HL-60 (cell line): ENCODE measurements at regions not wholly inside any gene's neighbourhood (a gene's known extent, or its start where the extent isn't known, plus 50 kb on each side); places are given as distances from the start of the nearest gene placed in this dataset.

Source experiments
- DNase-seq, 2 experiments: peaks; one replicate each; pipeline ENCODE4 v3.0.0-alpha.2; 2010 to 2020; ENCODE audit warnings: low read depth in 1 of 2, low spot score in 1 of 2
- H3K27ac ChIP-seq: fragments of 250-450 bp; sonication (Bioruptor Pico); replicated peaks from 2 replicates; pipeline ENCODE4 v1.5.1; 2020; ENCODE audit warnings: mild to moderate bottlenecking, moderate library complexity
- H3K27me3 ChIP-seq: fragments of 250-450 bp; sonication (Bioruptor Pico); 2 replicates; pipeline ENCODE4 v1.5.1; 2021; ENCODE audit warnings: mild to moderate bottlenecking, moderate library complexity; ENCODE audit not compliant: insufficient read depth, poor library complexity, severe bottlenecking
- H3K4me3 ChIP-seq: replicated peaks from 2 replicates; pipeline ENCODE4 v1.5.1; 2011; ENCODE audit warnings: mild to moderate bottlenecking, control low read depth, low read length; ENCODE audit not compliant: insufficient read depth
- CTCF ChIP-seq: IDR thresholded peaks from one replicate; pipeline ENCODE4 v1.5.1; 2011; ENCODE audit warnings: low read length, control low read depth, inconsistent platforms; ENCODE audit not compliant: insufficient read depth
- GABPA ChIP-seq: IDR thresholded peaks from 2 replicates; pipeline ENCODE4 v1.6.1; 2012; ENCODE audit warnings: low read depth
- POLR2AphosphoS5 ChIP-seq: IDR thresholded peaks from 2 replicates; pipeline ENCODE4 v1.6.1; 2012; ENCODE audit warnings: low read depth
- SPI1 ChIP-seq: IDR thresholded peaks from 2 replicates; pipeline ENCODE4 v1.6.1; 2012; ENCODE audit warnings: low read depth, mild to moderate bottlenecking, borderline replicate concordance
- TF ChIP-seq, protein P1 (sequence below): IDR thresholded peaks from 2 replicates; pipeline ENCODE4 v1.6.1; 2012; ENCODE audit warnings: low read depth; ENCODE audit not compliant: insufficient replicate concordance

DNA sequence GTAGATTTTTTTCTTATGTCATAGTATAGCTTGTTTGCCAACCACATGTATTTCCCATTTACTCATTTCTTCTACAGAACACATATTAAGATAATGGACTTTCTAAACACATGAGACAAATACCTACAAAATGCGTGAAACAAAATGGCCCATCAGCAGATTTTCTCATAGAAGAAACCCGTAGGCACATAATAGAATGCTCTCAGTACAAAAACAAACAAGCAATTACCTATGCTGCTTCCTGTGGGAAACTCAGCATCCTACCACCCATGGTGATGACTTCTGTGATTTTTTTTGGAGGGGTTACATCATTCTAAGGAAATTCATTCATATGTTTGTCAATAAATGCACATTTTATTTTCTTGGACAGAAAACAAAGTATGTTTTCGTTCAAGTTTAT, 343.6 kb downstream of the SPRY1 start:
- TF ChIP-seq GABPA (no peak), POLR2AphosphoS5 (no peak)
- DNase-seq = no peak
- Histone ChIP-seq H3K27me3 (no peaks in the 10 kb centered on the region), H3K4me3 (no peak overlapping the region), H3K27ac (no peak overlapping the region)

- Histone ChIP-seq H3K27me3 (no peaks in the 10 kb centered on the region), H3K27ac (peak overlapping the region; percentile 46), H3K4me3 (no peak overlapping the region)
- TF ChIP-seq, protein P1, sequence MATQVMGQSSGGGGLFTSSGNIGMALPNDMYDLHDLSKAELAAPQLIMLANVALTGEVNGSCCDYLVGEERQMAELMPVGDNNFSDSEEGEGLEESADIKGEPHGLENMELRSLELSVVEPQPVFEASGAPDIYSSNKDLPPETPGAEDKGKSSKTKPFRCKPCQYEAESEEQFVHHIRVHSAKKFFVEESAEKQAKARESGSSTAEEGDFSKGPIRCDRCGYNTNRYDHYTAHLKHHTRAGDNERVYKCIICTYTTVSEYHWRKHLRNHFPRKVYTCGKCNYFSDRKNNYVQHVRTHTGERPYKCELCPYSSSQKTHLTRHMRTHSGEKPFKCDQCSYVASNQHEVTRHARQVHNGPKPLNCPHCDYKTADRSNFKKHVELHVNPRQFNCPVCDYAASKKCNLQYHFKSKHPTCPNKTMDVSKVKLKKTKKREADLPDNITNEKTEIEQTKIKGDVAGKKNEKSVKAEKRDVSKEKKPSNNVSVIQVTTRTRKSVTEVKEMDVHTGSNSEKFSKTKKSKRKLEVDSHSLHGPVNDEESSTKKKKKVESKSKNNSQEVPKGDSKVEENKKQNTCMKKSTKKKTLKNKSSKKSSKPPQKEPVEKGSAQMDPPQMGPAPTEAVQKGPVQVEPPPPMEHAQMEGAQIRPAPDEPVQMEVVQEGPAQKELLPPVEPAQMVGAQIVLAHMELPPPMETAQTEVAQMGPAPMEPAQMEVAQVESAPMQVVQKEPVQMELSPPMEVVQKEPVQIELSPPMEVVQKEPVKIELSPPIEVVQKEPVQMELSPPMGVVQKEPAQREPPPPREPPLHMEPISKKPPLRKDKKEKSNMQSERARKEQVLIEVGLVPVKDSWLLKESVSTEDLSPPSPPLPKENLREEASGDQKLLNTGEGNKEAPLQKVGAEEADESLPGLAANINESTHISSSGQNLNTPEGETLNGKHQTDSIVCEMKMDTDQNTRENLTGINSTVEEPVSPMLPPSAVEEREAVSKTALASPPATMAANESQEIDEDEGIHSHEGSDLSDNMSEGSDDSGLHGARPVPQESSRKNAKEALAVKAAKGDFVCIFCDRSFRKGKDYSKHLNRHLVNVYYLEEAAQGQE = no peak
- peak; percentile 84 for TF ChIP-seq SPI1
- peak in 1 of 2 experiments; percentile 28 for DNase-seq
Measured at GRCh38 chr4:123741906-123742305, 345.3 kb downstream of the SPRY1 start.

GRCh38 chr4:123743848-123744247, 347.3 kb downstream of the SPRY1 start:
- DNase-seq = no peak
- Histone ChIP-seq H3K4me3 (no peak overlapping the region), H3K27ac (peak overlapping the region; percentile 46), H3K27me3 (no peaks in the 10 kb centered on the region)
- no peak for TF ChIP-seq POLR2AphosphoS5

DNA sequence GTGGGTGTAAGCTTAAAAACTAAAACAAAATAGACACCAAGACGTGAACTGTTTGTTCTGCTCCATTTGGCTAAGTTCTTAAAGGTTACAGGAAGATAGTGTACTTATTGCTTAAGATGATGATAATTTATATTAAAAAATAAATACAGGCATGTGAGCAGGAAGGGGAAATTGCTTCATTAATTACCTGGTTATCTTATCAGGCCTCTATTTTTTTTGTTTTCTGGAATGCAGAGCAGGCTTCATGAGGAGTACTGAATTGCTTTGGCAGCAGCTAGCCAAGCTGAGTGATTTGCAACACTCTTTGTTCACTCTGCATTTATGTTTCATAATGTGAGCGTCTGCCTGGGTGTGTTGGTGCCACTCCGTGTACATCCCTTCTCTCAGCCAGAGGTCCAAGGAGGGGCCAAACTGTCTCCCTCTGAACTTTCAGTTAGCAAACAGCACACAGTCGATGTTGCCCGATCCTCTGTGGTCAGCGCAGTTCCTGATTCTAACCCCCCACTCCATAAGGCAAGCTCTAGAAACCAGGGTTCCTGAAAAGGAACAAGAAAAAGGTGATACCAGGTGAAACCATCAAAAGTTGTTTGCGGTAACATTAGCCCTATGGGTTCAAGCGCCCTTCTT, 348.2 kb downstream of the SPRY1 start:
- Histone ChIP-seq H3K27me3 (no peaks in the 10 kb centered on the region), H3K4me3 (no peak overlapping the region), H3K27ac (peak overlapping the region; percentile 46)
- peak; percentile 41 to 91 for DNase-seq
- TF ChIP-seq SPI1 (peak; percentile 91), GABPA (no peak), POLR2AphosphoS5 (peak; percentile 45), CTCF (no peak)
- TF ChIP-seq, protein P1 = no peak

GRCh38 chr4:123747016-123747415, 350.4 kb downstream of the SPRY1 start:
- TF ChIP-seq GABPA = no peak
- no peak for TF ChIP-seq CTCF
- no peak overlapping the region for H3K4me3 ChIP-seq
- peak in 1 of 2 experiments; percentile 61 for DNase-seq

More at GRCh38 chr4:123747016-123747415, 350.4 kb downstream of the SPRY1 start:
- H3K27me3 ChIP-seq = no peaks in the 10 kb centered on the region
- H3K27ac ChIP-seq = no peak overlapping the region
